Activated naive CD8-positive, alpha-beta T cell treated with anti-CD3 and anti-CD28 coated beads for 36 hours (primary cell): ENCODE measurements at regions not wholly inside any gene's neighbourhood (a gene's known extent, or its start where the extent isn't known, plus 50 kb on each side); places are given as distances from the start of the nearest gene placed in this dataset.

ENCODE experiments used
- DNase-seq: peaks from one replicate; pipeline ENCODE4 v3.0.0; 2021
- H3K27ac Mint-ChIP-seq: one replicate; pipeline ENCODE4 v1.8.0; 2022; ENCODE audit warnings: mild to moderate bottlenecking, moderate library complexity, mixed read lengths
- H3K27me3 Mint-ChIP-seq: one replicate; pipeline ENCODE4 v1.8.0; 2022; ENCODE audit warnings: mild to moderate bottlenecking, mixed read lengths
- H3K36me3 Mint-ChIP-seq: one replicate; pipeline ENCODE4 v1.8.0; 2021; ENCODE audit warnings: mild to moderate bottlenecking, mixed read lengths
- H3K4me1 Mint-ChIP-seq: one replicate; pipeline ENCODE4 v1.8.0; 2021; ENCODE audit warnings: mixed read lengths
- H3K4me3 Mint-ChIP-seq: one replicate; pipeline ENCODE4 v1.8.0; 2022; ENCODE audit warnings: mild to moderate bottlenecking, moderate library complexity, mixed read lengths
- H3K9me3 Mint-ChIP-seq: one replicate; pipeline ENCODE4 v1.8.0; 2022; ENCODE audit warnings: mixed read lengths

DNA sequence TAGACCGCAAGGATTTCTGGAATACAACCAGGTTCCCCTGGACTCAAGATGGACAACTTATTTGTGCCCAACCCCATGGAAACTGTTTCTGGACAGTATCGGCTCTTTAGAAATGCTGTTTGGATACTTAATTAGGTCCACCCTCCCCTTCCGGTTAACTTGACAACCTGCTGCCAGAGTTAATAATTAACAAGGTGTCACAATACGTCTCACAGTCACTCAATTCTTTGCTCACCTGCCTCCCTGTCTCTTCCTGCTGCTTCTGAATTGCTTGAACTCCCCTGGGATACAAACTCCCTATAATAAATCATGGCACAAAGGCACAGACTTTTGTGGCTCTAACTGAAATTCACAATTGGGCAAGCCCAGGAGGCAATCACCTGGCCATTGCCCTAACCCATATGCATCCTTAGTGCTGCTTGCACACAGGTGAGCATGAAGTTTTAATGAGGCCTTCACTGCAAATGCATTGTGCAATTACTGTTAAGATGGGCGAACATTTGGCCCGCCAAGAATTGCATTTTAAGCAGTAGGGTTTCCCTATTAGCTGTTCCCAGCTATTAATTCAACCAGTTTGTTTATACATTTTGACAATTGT lies 504.4 kb upstream of the NOX3 start:
- no peaks in the 10 kb centered on the region for H3K36me3 Mint-ChIP-seq
- H3K9me3 Mint-ChIP-seq: no peaks in the 10 kb centered on the region
- H3K27ac Mint-ChIP-seq: no peak overlapping the region
- H3K27me3 Mint-ChIP-seq: peaks cover 2% of the 10 kb centered on the region
- DNase-seq: no peak
- H3K4me3 Mint-ChIP-seq: no peak overlapping the region
- H3K4me1 Mint-ChIP-seq: peaks cover 2% of the 10 kb centered on the region

DNA sequence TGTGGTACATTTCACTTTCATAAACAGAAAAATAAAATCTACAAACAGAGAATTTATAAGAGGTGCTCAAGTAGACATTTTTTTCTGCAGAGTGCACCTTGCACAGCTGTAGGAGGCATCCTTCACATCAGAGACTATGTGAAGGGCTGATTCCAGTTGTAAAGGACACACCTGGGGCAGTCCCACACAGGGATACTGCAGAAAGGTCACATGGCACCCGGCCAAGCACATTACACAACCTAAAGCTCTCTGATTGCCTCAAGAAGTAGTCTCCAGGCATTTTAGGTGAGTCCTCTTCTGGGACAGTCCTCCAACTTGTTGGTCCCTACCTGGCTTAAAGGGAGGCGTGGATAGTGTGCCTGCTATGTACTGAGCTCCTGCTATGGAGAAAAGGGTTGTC lies 502.9 kb upstream of the NOX3 start:
- H3K4me1 Mint-ChIP-seq: peaks cover 3% of the 10 kb centered on the region
- H3K36me3 Mint-ChIP-seq: no peaks in the 10 kb centered on the region
- no peak overlapping the region for H3K27ac Mint-ChIP-seq
- no peak overlapping the region for H3K4me3 Mint-ChIP-seq
- no peak for DNase-seq
- H3K27me3 Mint-ChIP-seq: peaks cover 3% of the 10 kb centered on the region
- no peaks in the 10 kb centered on the region for H3K9me3 Mint-ChIP-seq

DNA sequence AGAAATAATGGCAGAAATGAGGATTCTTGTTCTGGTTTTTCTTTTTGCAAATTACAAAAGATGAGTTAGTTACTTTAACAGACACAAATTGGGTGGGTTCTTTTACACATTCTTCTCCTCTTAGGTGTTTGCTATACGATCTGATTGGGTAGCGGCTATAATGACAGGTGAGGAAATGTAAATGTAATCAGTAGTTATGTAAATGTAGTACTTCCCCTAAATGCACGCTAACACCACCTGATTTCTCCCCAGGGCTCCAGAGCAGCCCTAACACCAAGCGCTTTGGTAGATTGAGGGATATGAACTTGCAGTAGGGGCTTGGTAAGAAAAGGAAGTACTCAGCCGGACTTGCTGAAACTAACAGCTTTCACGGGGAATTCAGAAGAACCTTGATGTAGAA lies 499.4 kb upstream of the NOX3 start:
- Mint-ChIP-seq H3K4me3 (no peak overlapping the region), H3K4me1 (peaks cover 3% of the 10 kb centered on the region), H3K27me3 (peaks cover 7% of the 10 kb centered on the region), H3K36me3 (no peaks in the 10 kb centered on the region), H3K27ac (no peak overlapping the region), H3K9me3 (no peaks in the 10 kb centered on the region)
- no peak for DNase-seq

DNA sequence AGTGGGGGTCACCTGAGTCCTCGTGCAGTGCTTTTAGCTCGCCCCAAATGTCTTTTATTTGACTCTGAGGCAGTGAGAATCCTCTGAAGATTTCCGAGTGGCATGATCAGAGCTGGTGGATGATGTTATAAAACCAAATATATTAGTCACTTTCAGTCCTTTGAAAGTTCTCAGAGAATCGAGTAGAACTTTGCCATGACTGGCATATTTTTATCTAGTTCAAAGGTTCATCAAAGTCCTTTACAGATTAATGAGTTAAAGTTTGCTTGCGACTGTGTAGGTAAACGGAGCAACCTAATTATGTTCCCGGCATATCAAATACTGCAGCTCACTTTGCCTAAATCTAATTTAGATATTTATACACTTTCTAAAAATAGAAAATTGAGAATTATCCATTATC lies 498.5 kb upstream of the NOX3 start:
- DNase-seq: no peak
- Mint-ChIP-seq H3K9me3 (no peaks in the 10 kb centered on the region), H3K4me3 (no peak overlapping the region), H3K36me3 (no peaks in the 10 kb centered on the region), H3K27me3 (peaks cover 7% of the 10 kb centered on the region), H3K27ac (no peak overlapping the region), H3K4me1 (peaks cover 3% of the 10 kb centered on the region)

- Mint-ChIP-seq H3K27ac (no peak overlapping the region), H3K4me1 (no peaks in the 10 kb centered on the region), H3K27me3 (peaks cover 5% of the 10 kb centered on the region), H3K4me3 (no peak overlapping the region), H3K36me3 (peaks cover 6% of the 10 kb centered on the region), H3K9me3 (peaks cover 11% of the 10 kb centered on the region)
- DNase-seq: no peak
Measured at GRCh38 chr6:155949256-155949655, 493.6 kb upstream of the NOX3 start.

DNA sequence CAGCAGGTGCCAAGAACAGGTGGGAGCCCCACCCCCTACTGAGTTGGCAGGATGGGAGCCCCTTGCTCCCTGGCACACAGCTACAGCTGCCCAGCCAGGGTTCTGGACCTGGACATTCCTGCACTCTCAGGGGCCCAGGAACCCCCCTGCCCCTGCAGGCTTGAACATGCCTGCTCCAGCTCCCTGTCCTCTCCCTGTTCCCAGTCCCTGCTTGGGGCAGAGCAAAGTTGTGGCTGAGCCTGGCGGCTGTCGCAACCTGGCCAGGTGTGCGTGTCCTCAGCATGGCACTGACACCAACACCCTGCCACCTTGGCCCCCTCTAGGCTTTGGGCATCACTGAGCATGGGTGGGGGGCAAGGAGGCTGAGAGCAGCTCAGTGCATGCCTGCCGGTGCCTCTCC lies 491.2 kb upstream of the NOX3 start:
- no peaks in the 10 kb centered on the region for H3K4me1 Mint-ChIP-seq
- no peak for DNase-seq
- peaks cover 13% of the 10 kb centered on the region for H3K9me3 Mint-ChIP-seq
- H3K27me3 Mint-ChIP-seq: no peaks in the 10 kb centered on the region
- H3K27ac Mint-ChIP-seq: no peak overlapping the region
- H3K4me3 Mint-ChIP-seq: no peak overlapping the region
- peaks cover 7% of the 10 kb centered on the region for H3K36me3 Mint-ChIP-seq

DNA sequence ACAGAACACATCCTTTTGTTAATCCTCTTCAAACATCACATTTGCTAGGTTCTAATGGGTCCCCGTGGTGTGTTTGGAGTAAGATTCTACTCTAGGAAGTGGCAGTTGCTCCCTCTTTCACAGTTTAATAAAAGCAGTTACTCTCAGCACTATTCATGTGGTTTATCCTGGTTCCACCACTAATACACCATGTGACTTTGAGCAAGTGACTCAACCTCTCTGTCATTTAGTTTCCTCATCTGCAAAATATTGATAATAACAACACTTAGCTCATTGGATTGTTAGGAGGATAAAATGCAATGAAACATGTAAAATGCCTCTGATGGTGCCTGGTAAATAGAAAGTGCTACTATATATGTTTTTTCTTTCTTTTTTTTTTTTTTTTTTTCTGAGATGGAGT lies 488.0 kb upstream of the NOX3 start:
- peaks cover 7% of the 10 kb centered on the region for H3K36me3 Mint-ChIP-seq
- no peak overlapping the region for H3K27ac Mint-ChIP-seq

DNA sequence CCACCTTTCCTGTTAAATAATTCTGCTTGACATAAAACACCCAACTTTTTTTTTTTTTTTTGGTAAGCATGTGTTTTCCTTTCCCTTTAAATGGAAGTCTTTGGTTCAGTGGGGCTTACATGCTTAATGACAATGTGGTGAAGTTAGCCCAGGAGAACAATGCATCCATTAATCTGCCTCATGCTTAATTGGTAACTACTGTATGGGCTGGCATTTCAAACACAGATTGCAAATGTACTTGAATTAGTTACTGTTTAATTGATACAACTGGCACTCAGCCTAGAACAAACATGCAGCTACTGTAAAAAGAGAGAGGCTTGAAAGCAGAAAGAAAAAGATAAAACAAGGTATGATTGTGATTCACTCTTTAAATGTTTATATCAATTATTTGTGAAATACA lies 483.6 kb upstream of the NOX3 start:
- no peaks in the 10 kb centered on the region for H3K27me3 Mint-ChIP-seq
- no peak for DNase-seq
- peaks cover 2% of the 10 kb centered on the region for H3K9me3 Mint-ChIP-seq
- H3K4me1 Mint-ChIP-seq: no peaks in the 10 kb centered on the region
- no peak overlapping the region for H3K4me3 Mint-ChIP-seq
- peaks cover 2% of the 10 kb centered on the region for H3K36me3 Mint-ChIP-seq
- H3K27ac Mint-ChIP-seq: no peak overlapping the region

More for the DNA sequence above, 488.0 kb upstream of the NOX3 start:
- Mint-ChIP-seq H3K9me3 (peaks cover 13% of the 10 kb centered on the region), H3K4me1 (no peaks in the 10 kb centered on the region), H3K27me3 (no peaks in the 10 kb centered on the region), H3K4me3 (no peak overlapping the region)
- DNase-seq: no peak

DNA sequence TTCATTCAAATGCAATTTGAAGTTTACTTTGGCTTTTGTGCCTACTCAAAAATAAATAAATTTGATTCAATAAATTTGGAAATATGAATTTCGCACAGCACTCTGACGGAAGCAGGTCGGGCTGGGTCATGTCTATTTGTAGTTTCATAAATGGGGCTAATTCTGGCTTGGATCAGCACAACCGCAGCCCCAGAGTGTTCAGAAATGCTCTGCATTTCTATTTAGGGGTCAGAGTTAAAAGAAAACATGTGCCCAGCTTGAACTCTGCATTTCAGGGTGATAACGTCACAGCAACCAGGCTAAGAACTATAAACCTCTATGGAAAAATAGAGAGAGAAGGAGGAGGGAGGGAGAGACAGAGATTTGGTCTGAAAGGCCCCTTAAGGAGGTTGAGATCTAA lies 480.9 kb upstream of the NOX3 start:
- Mint-ChIP-seq H3K27me3 (no peaks in the 10 kb centered on the region), H3K36me3 (peaks cover 3% of the 10 kb centered on the region), H3K9me3 (peaks cover 2% of the 10 kb centered on the region), H3K4me1 (no peaks in the 10 kb centered on the region), H3K27ac (no peak overlapping the region), H3K4me3 (no peak overlapping the region)
- no peak for DNase-seq

DNA sequence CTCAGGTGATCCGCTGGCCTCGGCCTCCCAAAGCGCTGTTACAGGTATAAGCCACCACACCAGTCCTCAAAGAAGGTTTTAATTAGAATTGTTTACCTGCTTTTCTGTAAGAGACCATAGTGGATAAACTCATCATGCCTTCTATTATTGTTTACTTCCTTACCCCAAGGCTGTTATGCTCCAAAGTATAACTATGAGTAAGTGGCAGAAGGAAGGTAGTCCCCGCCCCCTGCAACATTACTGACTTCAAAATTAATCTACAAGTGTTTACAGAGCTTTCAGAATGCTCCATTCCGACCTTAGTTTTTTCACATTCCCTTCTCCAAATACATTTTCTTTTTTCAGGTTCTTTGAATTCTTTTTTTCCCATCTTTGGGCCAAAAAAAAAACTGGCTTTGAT lies 480.5 kb upstream of the NOX3 start:
- Mint-ChIP-seq H3K27me3 (no peaks in the 10 kb centered on the region), H3K4me3 (no peak overlapping the region), H3K36me3 (peaks cover 3% of the 10 kb centered on the region), H3K9me3 (peaks cover 2% of the 10 kb centered on the region), H3K27ac (no peak overlapping the region), H3K4me1 (no peaks in the 10 kb centered on the region)
- DNase-seq: no peak

DNA sequence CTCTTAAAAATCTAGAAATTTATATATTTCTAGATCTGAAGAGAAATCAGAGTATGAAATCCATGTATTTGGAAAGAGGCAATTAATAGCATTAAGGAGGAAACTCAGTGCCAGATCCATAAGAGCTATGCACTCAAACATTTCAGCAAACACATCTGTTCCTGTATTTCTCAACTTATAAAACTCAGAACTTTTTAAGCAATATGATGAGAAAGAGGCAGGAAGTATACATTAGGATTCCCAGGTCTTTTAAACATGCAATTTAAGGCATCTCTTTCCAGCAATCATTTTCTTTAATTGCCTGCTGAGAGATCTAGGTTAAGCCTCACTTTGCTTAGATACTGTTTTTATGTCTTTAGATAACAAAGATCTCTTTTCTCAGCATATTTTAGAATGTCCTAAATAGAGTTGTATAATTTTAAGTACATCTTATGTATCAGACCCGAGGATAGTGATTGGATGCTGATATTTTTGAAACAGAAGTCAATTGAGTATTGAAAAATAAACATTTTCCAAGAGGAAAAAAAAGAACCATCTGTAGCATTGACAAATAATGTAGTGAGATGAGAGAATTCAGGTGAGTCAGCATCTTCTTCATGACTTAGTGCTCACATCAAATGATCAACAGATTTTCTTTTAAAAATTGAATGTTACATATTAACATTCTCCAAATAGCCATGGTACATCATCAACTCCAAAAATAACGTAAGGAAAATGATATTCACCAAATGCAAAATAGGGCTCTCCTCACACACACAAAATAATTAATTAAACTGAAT lies 461.4 kb upstream of the NOX3 start:
- no peak for DNase-seq
- H3K27ac Mint-ChIP-seq: no peak overlapping the region
- no peaks in the 10 kb centered on the region for H3K4me1 Mint-ChIP-seq
- peaks cover 3% of the 10 kb centered on the region for H3K27me3 Mint-ChIP-seq
- H3K36me3 Mint-ChIP-seq: no peaks in the 10 kb centered on the region
- H3K9me3 Mint-ChIP-seq: no peaks in the 10 kb centered on the region
- H3K4me3 Mint-ChIP-seq: no peak overlapping the region

GRCh38 chr6:155915651-155916050 lies 460.0 kb upstream of the NOX3 start:
- no peaks in the 10 kb centered on the region for H3K4me1 Mint-ChIP-seq
- no peak overlapping the region for H3K27ac Mint-ChIP-seq
- no peaks in the 10 kb centered on the region for H3K36me3 Mint-ChIP-seq
- no peak for DNase-seq
- H3K4me3 Mint-ChIP-seq: no peak overlapping the region
- H3K9me3 Mint-ChIP-seq: peaks cover 2% of the 10 kb centered on the region
- H3K27me3 Mint-ChIP-seq: peaks cover 3% of the 10 kb centered on the region

DNA sequence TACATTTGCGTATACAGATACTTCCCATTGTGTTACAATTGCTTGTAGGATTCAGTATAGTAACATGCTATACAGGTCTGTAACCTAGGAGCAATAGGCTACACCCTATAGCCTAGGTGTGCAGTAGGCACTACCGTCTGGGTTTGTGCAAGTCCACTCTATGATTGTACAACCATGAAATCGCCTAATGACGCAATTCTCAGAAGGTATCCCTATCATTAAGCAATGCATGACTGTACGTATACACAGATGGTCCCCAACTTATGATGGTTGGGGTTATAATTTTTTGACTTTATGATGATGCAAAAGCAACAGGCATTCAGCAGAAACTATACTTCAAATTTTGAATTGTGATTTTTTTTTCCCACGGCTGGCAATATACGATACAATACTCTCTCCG lies 458.2 kb upstream of the NOX3 start:
- H3K27ac Mint-ChIP-seq: no peak overlapping the region
- H3K4me1 Mint-ChIP-seq: no peaks in the 10 kb centered on the region
- H3K4me3 Mint-ChIP-seq: no peak overlapping the region
- peaks cover 5% of the 10 kb centered on the region for H3K36me3 Mint-ChIP-seq
- DNase-seq: no peak
- H3K9me3 Mint-ChIP-seq: peaks cover 7% of the 10 kb centered on the region
- peaks cover 3% of the 10 kb centered on the region for H3K27me3 Mint-ChIP-seq

GRCh38 chr6:155909710-155910109 lies 454.1 kb upstream of the NOX3 start:
- Mint-ChIP-seq H3K27ac (no peak overlapping the region), H3K9me3 (peaks cover 11% of the 10 kb centered on the region), H3K4me3 (no peak overlapping the region), H3K4me1 (no peaks in the 10 kb centered on the region), H3K36me3 (peaks cover 9% of the 10 kb centered on the region), H3K27me3 (no peaks in the 10 kb centered on the region)
- no peak for DNase-seq

DNA sequence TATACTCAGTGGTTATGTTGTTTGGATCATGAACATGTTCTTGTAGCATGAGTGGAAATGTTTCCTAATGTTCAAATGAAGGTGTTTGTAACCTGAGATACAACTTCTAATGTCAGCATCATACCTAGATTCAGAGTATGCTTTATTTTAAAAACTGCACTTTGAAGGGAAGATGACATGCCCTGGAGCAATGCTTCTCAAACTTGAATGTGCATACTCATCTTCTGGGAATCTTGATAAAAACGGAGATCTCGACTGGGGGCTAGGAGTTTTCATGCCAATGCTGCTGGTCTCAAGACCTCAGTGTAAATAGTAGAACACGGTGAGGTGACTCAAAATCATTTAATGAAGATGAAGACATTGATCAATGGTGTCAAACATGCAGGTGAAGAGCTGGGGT lies 440.0 kb upstream of the NOX3 start:
- H3K9me3 Mint-ChIP-seq: no peaks in the 10 kb centered on the region
- H3K36me3 Mint-ChIP-seq: no peaks in the 10 kb centered on the region
- H3K4me3 Mint-ChIP-seq: no peak overlapping the region
- no peaks in the 10 kb centered on the region for H3K4me1 Mint-ChIP-seq
- no peak for DNase-seq
- H3K27me3 Mint-ChIP-seq: no peaks in the 10 kb centered on the region
- H3K27ac Mint-ChIP-seq: no peak overlapping the region

DNA sequence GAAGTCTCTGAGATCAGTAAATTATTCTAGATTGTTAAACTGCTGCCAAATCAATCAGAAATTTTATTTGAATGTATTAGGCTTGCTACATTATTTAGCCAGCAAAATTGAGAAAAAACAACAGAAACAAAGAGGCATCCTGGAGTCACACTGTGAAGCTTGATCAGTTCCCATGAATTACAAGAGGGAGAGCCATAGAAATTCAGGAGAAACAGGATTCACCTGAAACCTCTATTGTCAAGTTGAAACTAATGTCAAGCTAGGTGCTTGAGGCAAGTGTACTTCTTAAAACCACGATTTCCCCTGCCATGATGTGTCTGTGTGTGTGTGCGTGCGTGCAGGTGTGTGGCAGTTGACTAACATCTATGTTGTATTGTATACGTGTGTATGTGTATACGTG lies 439.1 kb upstream of the NOX3 start:
- H3K9me3 Mint-ChIP-seq: no peaks in the 10 kb centered on the region
- no peak overlapping the region for H3K4me3 Mint-ChIP-seq
- no peaks in the 10 kb centered on the region for H3K36me3 Mint-ChIP-seq
- H3K4me1 Mint-ChIP-seq: no peaks in the 10 kb centered on the region
- H3K27me3 Mint-ChIP-seq: no peaks in the 10 kb centered on the region
- no peak for DNase-seq
- no peak overlapping the region for H3K27ac Mint-ChIP-seq
